HEK293 (cell line): ENCODE measurements at regions not wholly inside any gene's neighbourhood (a gene's known extent, or its start where the extent isn't known, plus 50 kb on each side); places are given as distances from the start of the nearest gene placed in this dataset.

Experiments used
- YY1 ChIP-seq: fragments of 450-650 bp; formaldehyde crosslinking; IDR thresholded peaks from 2 replicates; pipeline ENCODE4 v1.5.1; 2018; ENCODE audit warnings: missing biosample characterization, missing genetic modification characterization
- TF ChIP-seq, protein P1 (sequence below): fragments of 450-650 bp; formaldehyde crosslinking; IDR thresholded peaks from 2 replicates; pipeline ENCODE4 v1.5.1; 2016; ENCODE audit warnings: missing biosample characterization, missing genetic modification characterization

DNA sequence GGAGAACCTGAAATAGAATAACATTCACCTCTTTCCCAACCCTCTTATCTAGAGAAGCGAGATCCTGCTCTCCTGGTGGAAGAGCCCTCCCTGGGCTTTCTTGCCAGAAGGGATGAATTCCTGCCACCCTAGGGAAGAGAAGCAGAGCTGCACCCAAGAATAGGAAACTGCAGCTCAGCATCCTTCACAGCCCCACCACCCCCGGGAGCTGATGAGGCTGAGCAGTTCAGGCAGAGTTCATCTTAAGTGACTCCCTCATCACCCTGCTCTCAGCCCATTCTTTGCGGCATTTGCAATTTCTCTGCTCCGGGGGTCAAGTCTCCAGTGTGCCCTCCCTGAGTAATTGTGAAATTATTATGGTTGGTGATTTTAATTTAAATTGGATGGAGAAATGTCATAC is 514.9 kb downstream of the BUD13 start:
- TF ChIP-seq, protein P1, sequence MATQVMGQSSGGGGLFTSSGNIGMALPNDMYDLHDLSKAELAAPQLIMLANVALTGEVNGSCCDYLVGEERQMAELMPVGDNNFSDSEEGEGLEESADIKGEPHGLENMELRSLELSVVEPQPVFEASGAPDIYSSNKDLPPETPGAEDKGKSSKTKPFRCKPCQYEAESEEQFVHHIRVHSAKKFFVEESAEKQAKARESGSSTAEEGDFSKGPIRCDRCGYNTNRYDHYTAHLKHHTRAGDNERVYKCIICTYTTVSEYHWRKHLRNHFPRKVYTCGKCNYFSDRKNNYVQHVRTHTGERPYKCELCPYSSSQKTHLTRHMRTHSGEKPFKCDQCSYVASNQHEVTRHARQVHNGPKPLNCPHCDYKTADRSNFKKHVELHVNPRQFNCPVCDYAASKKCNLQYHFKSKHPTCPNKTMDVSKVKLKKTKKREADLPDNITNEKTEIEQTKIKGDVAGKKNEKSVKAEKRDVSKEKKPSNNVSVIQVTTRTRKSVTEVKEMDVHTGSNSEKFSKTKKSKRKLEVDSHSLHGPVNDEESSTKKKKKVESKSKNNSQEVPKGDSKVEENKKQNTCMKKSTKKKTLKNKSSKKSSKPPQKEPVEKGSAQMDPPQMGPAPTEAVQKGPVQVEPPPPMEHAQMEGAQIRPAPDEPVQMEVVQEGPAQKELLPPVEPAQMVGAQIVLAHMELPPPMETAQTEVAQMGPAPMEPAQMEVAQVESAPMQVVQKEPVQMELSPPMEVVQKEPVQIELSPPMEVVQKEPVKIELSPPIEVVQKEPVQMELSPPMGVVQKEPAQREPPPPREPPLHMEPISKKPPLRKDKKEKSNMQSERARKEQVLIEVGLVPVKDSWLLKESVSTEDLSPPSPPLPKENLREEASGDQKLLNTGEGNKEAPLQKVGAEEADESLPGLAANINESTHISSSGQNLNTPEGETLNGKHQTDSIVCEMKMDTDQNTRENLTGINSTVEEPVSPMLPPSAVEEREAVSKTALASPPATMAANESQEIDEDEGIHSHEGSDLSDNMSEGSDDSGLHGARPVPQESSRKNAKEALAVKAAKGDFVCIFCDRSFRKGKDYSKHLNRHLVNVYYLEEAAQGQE (tag by site-specific recombination): no peak
- TF ChIP-seq YY1 (tag by site-specific recombination): no peak
